GM12878 (cell line): ENCODE measurements at regions not wholly inside any gene's neighbourhood (a gene's known extent, or its start where the extent isn't known, plus 50 kb on each side); places are given as distances from the start of the nearest gene placed in this dataset.

Experiments
- ATAC-seq: fragments of 200-7000 bp; cut with Tn5 transposase; 3 replicates; pipeline ENCODE4 v1.9.1; 2020; ENCODE audit warnings: mild to moderate bottlenecking, moderate library complexity
- BruUV-seq: library from RNA; stranded (reverse); fragments of 400-500 nt; replicated peaks from 2 replicates; lab custom pipeline; 2021; lab: Mats Ljungman, UMichigan
- CTCF ChIA-PET: fragments of 300-600 bp; sonication (Branson Sonifier 250); formaldehyde crosslinking; extraction: SDS; loops from one replicate; lab custom pipeline; 2021; ENCODE audit warnings: inconsistent platforms; lab: Yijun Ruan, JAX
- POLR2A ChIA-PET: fragments of 350-600 bp; formaldehyde crosslinking; extraction: SDS; loops from one replicate; lab custom pipeline; 2021; ENCODE audit warnings: inconsistent platforms; lab: Charles Lee
- RAD21 ChIA-PET: fragments of 300-600 bp; sonication (Branson Sonifier 250); formaldehyde crosslinking; loops from one replicate; lab custom pipeline; 2023; ENCODE audit warnings: antibody characterized with exemption; ENCODE audit not compliant: unreplicated experiment; lab: Charles Lee
- SMC1A ChIA-PET: fragments of 300-600 bp; sonication (Branson Sonifier 250); formaldehyde crosslinking; loops from one replicate; lab custom pipeline; 2023; ENCODE audit not compliant: unreplicated experiment, uncharacterized antibody; lab: Charles Lee
- DNase-seq: peaks from one replicate; pipeline ENCODE4 v3.0.0-alpha.2; 2011; ENCODE audit warnings: low read depth, low spot score
- FAIRE-seq: peaks from 3 replicates; lab custom pipeline; 2011; peaks lifted over from hg19 to GRCh38; lab: Jason Lieb, UNC
- H2AFZ ChIP-seq: 2 replicates; pipeline ENCODE4 v1.6.0; 2011; ENCODE audit warnings: low read depth, low read length, control low read depth; ENCODE audit not compliant: control insufficient read depth
- H3K27ac ChIP-seq: 2 replicates; pipeline ENCODE4 v1.5.1; 2011; ENCODE audit warnings: control low read depth; ENCODE audit not compliant: control insufficient read depth, insufficient read depth
- H3K27me3 ChIP-seq, 2 experiments: replicated peaks in 1 of 2; 2 replicates each; pipeline versions ENCODE4 v1.6.0 to v1.6.1; 2011; ENCODE audit warnings: low read length in 1 of 2; ENCODE audit not compliant: control insufficient read depth in 2 of 2, insufficient read depth in 2 of 2
- H3K36me3 ChIP-seq, 2 experiments: 2 replicates each; pipeline ENCODE4 v1.5.1; 2011; ENCODE audit warnings: low read length in 1 of 2; ENCODE audit not compliant: control insufficient read depth in 2 of 2, insufficient read depth in 2 of 2
- H3K4me1 ChIP-seq: 2 replicates; pipeline ENCODE4 v1.6.1; 2011; ENCODE audit warnings: mild to moderate bottlenecking, low read length, moderate library complexity, mixed read lengths; ENCODE audit not compliant: control insufficient read depth, insufficient read depth
- H3K4me2 ChIP-seq: 2 replicates; pipeline ENCODE4 v1.6.0; 2011; ENCODE audit warnings: control low read depth; ENCODE audit not compliant: control insufficient read depth, insufficient read depth
- H3K4me3 ChIP-seq: fragments of 200-600 bp; sonication (generic); 2 replicates; pipeline ENCODE4 v1.5.1; 2016
- H3K79me2 ChIP-seq: 2 replicates; pipeline ENCODE4 v1.6.0; 2011; ENCODE audit warnings: low read length; ENCODE audit not compliant: control insufficient read depth, insufficient read depth
- H3K9ac ChIP-seq: 2 replicates; pipeline ENCODE4 v1.8.0; 2011; ENCODE audit warnings: low read length, control low read depth, mixed read lengths; ENCODE audit not compliant: control insufficient read depth, insufficient read depth
- H3K9me3 ChIP-seq: replicated peaks from 3 replicates; pipeline ENCODE4 v1.5.1; 2011; ENCODE audit warnings: mild to moderate bottlenecking, low read length; ENCODE audit not compliant: control insufficient read depth, insufficient read depth
- H4K20me1 ChIP-seq: 2 replicates; pipeline ENCODE4 v1.6.0; 2011; ENCODE audit not compliant: control insufficient read depth, insufficient read depth
- ASH2L ChIP-seq: fragments of 300-600, 200-600 bp; sonication (generic); IDR thresholded peaks from 2 replicates; pipeline ENCODE4 v1.6.1; 2017; ENCODE audit warnings: low read depth, mild to moderate bottlenecking, borderline replicate concordance
- CEBPB ChIP-seq, 2 experiments: fragments of 150-350 bp in 1 of 2; IDR thresholded peaks; 2 replicates each; pipeline ENCODE4 v1.6.1; 2012 to 2014; ENCODE audit warnings: low read depth in 2 of 2, low read length in 2 of 2, borderline replicate concordance in 1 of 2, inconsistent platforms in 1 of 2
- CHD2 ChIP-seq: IDR thresholded peaks from 2 replicates; pipeline ENCODE4 v1.6.1; 2011; ENCODE audit warnings: low read depth, low read length, improper control_type of control experiment, borderline replicate concordance
- DPF2 ChIP-seq: fragments of 450-650 bp; IDR thresholded peaks from 2 replicates; pipeline ENCODE4 v1.6.1; 2017; ENCODE audit warnings: mild to moderate bottlenecking
- FOXK2 ChIP-seq: fragments of 450-650 bp; IDR thresholded peaks from 2 replicates; pipeline ENCODE4 v1.6.1; 2017; ENCODE audit warnings: mild to moderate bottlenecking, moderate library complexity
- POLR2A ChIP-seq: IDR thresholded peaks from 2 replicates; pipeline ENCODE4 v1.6.1; 2011; ENCODE audit warnings: low read depth, mild to moderate bottlenecking, low read length
- TBL1XR1 ChIP-seq: IDR thresholded peaks from 2 replicates; pipeline ENCODE4 v1.6.1; 2012; ENCODE audit warnings: low read depth, low read length, improper control_type of control experiment
- ZBED1 ChIP-seq: IDR thresholded peaks from 2 replicates; pipeline ENCODE4 v1.6.1; 2016; ENCODE audit warnings: borderline replicate concordance
- ZNF384 ChIP-seq: IDR thresholded peaks from 2 replicates; pipeline ENCODE4 v1.6.1; 2012; ENCODE audit warnings: low read depth, mild to moderate bottlenecking, low read length, improper control_type of control experiment, borderline replicate concordance
- WGBS: methylation state at CpG from one replicate; pipeline ENCODE4 v1.1.6; 2016; ENCODE audit warnings: low lambda C conversion rate; ENCODE audit not compliant: insufficient replicate concordance, insufficient coverage; ENCODE audit errors: missing lambda C conversion rate; 5-methylcytosine and 5-hydroxymethylcytosine counted together
- in situ Hi-C: fragments of 300-500 bp; cut with MboI; formaldehyde crosslinking; loops from 9 replicates; pipeline ENCODE4 v1.14.3; 2018; ENCODE audit warnings: mixed read lengths
- intact Hi-C: fragments of 100-400 bp; cut with micrococcal nuclease; formaldehyde crosslinking; loops from one replicate; pipeline ENCODE4 v1.14.2; 2022; ENCODE audit not compliant: unreplicated experiment
- TF ChIP-seq, protein P1 (sequence below): IDR thresholded peaks from 2 replicates; pipeline ENCODE4 v1.6.1; 2012; ENCODE audit warnings: low read depth, low read length, improper control_type of control experiment

DNA sequence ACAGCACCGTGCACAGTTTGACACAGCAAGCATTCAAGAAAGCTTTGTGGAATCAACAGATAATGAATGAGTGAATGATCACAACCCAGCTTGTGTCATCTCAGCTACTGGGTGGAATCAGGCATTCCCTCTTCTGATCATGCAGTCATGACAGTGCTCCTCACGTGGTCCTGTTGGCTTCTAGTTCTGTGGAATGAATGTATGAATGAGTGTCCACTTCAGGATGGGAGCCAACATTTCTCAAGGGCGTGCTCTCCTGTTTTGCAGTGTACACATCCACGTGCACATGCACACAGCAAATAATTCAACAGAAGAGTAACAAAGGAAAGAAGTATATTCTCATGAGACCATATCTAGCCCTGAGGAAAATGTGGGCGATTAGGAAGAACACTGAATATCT is 133.1 kb upstream of the NPVF start:
- POLR2A ChIA-PET = no interaction called here
- Histone ChIP-seq H3K36me3 (no peaks in the 10 kb centered on the region), H3K9me3 (no peaks in the 10 kb centered on the region), H3K79me2 (no peaks in the 10 kb centered on the region), H3K4me1 (no peaks in the 10 kb centered on the region), H3K4me2 (no peak overlapping the region), H4K20me1 (no peaks in the 10 kb centered on the region), H3K9ac (no peak overlapping the region), H3K27ac (no peak overlapping the region), H3K27me3 (no peaks in the 10 kb centered on the region; a peak in 1 of 4 replicates), H3K4me3 (no peak overlapping the region), H2AFZ (no peak overlapping the region)
- no TSS peak for BruUV-seq
- RAD21 ChIA-PET = no interaction called here
- WGBS = 2% methylated on average over 5 of the region's 5 CpGs
- SMC1A ChIA-PET = interaction anchor here (0.6 kb wide), 1 partner anchor 29 kb away, joined by 3 read pairs; no protein-coding TSS in a partner anchor
- FAIRE-seq (no peak), DNase-seq (no peak), ATAC-seq (no peak)
- CTCF ChIA-PET = no interaction called here
- intact Hi-C loops (no loop called here), in situ Hi-C loops (no loop called here)
- TF ChIP-seq, protein P1, sequence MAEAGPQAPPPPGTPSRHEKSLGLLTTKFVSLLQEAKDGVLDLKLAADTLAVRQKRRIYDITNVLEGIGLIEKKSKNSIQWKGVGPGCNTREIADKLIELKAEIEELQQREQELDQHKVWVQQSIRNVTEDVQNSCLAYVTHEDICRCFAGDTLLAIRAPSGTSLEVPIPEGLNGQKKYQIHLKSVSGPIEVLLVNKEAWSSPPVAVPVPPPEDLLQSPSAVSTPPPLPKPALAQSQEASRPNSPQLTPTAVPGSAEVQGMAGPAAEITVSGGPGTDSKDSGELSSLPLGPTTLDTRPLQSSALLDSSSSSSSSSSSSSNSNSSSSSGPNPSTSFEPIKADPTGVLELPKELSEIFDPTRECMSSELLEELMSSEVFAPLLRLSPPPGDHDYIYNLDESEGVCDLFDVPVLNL = no peak
- TF ChIP-seq ZNF384 (no peak), DPF2 (no peak), CEBPB (IDR thresholded peaks at IDR 0.05; ENCODE audit: borderline replicate concordance in 1 of 2, low read depth in 2 of 2, low read length in 2 of 2) (no peak), ASH2L (no peak), POLR2A (no peak), ZBED1 (no peak), TBL1XR1 (no peak), FOXK2 (no peak), CHD2 (no peak)
